NT2/D1 (cell line): ENCODE measurements at regions not wholly inside any gene's neighbourhood (a gene's known extent, or its start where the extent isn't known, plus 50 kb on each side); places are given as distances from the start of the nearest gene placed in this dataset.

Experiments
- SUZ12 ChIP-seq: IDR thresholded peaks from 2 replicates; pipeline ENCODE4 v1.6.1; 2011; ENCODE audit not compliant: insufficient read length, insufficient read depth; ENCODE audit errors: extremely low read depth
- YY1 ChIP-seq: IDR thresholded peaks from 2 replicates; pipeline ENCODE4 v1.6.1; 2011; ENCODE audit not compliant: insufficient read length, insufficient read depth
- ZNF274 ChIP-seq: IDR thresholded peaks from 2 replicates; pipeline ENCODE4 v1.6.1; 2011; ENCODE audit warnings: mild to moderate bottlenecking, low read depth, low read length

GRCh38 chr13:19345158-19345557 is 163.5 kb upstream of the TUBA3C start:
- no peak for TF ChIP-seq YY1
- TF ChIP-seq ZNF274, result no peak
- TF ChIP-seq SUZ12, result no peak
